WERI-Rb-1 (cell line): ENCODE measurements at regions not wholly inside any gene's neighbourhood (a gene's known extent, or its start where the extent isn't known, plus 50 kb on each side); places are given as distances from the start of the nearest gene placed in this dataset.

Experiments used
- DNase-seq: peaks from one replicate; pipeline ENCODE4 v3.0.0-alpha.2; 2020
- H3K27ac ChIP-seq: fragments of 250-450 bp; sonication (Bioruptor Pico); 2 replicates; pipeline ENCODE4 v1.5.1; 2020; ENCODE audit warnings: mild to moderate bottlenecking, moderate library complexity
- H3K27me3 ChIP-seq: fragments of 250-450 bp; sonication (Bioruptor Pico); 2 replicates; pipeline ENCODE4 v1.5.1; 2021; ENCODE audit warnings: mild to moderate bottlenecking, low read depth, moderate library complexity; ENCODE audit not compliant: insufficient read depth, severe bottlenecking
- H3K36me3 ChIP-seq: fragments of 250-450 bp; sonication (Bioruptor Pico); 2 replicates; pipeline ENCODE4 v1.5.1; 2020; ENCODE audit warnings: mild to moderate bottlenecking, moderate library complexity
- H3K4me3 ChIP-seq: 2 replicates; pipeline ENCODE4 v1.5.1; 2011; ENCODE audit warnings: low read depth, mild to moderate bottlenecking, control low read depth, low read length
- H3K9me3 ChIP-seq: fragments of 250-450 bp; sonication (Bioruptor Pico); 2 replicates; pipeline ENCODE4 v1.5.1; 2021; ENCODE audit warnings: mild to moderate bottlenecking, moderate library complexity; ENCODE audit not compliant: severe bottlenecking
- TF ChIP-seq, protein P1 (sequence below): IDR thresholded peaks from 2 replicates; pipeline ENCODE4 v1.5.1; 2011; ENCODE audit warnings: low read depth, mild to moderate bottlenecking, control low read depth, inconsistent platforms, low read length

DNA sequence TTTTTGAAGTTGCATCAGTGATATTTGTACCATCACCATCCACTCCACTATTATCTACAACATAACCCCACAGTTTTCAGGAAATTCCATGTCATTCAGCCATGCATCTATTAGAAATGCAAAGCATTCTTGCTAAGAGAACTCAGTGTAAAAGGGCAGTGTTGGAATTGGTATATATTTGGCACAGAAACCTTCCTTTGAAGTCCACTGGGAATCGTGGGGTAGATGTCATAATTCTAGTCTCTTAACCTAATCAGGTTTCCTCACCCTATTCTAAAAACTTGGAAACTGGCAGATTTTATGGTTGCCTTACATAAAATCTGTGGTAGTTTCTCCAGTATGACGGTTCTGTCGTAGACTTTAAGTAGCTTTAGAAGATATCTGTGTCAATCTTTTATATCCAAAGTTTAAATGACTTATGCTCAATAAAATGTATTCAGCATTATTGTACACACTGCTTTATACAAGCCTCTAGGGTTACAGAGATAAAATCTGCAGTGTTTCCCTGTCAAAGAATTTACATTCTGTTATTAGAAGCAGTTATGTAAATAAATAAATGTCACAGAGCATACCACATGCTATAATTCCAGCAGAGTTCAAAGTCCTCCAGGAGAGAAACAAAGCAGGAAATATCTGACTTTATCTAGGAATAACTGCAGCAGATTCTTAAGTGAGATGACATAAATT, 704.4 kb upstream of the CELF2 start:
- Histone ChIP-seq H3K9me3 (no peaks in the 10 kb centered on the region), H3K27me3 (no peaks in the 10 kb centered on the region), H3K36me3 (no peaks in the 10 kb centered on the region), H3K4me3 (no peak overlapping the region), H3K27ac (no peak overlapping the region)
- no peak for DNase-seq
- TF ChIP-seq, protein P1, sequence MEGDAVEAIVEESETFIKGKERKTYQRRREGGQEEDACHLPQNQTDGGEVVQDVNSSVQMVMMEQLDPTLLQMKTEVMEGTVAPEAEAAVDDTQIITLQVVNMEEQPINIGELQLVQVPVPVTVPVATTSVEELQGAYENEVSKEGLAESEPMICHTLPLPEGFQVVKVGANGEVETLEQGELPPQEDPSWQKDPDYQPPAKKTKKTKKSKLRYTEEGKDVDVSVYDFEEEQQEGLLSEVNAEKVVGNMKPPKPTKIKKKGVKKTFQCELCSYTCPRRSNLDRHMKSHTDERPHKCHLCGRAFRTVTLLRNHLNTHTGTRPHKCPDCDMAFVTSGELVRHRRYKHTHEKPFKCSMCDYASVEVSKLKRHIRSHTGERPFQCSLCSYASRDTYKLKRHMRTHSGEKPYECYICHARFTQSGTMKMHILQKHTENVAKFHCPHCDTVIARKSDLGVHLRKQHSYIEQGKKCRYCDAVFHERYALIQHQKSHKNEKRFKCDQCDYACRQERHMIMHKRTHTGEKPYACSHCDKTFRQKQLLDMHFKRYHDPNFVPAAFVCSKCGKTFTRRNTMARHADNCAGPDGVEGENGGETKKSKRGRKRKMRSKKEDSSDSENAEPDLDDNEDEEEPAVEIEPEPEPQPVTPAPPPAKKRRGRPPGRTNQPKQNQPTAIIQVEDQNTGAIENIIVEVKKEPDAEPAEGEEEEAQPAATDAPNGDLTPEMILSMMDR = no peak

DNA sequence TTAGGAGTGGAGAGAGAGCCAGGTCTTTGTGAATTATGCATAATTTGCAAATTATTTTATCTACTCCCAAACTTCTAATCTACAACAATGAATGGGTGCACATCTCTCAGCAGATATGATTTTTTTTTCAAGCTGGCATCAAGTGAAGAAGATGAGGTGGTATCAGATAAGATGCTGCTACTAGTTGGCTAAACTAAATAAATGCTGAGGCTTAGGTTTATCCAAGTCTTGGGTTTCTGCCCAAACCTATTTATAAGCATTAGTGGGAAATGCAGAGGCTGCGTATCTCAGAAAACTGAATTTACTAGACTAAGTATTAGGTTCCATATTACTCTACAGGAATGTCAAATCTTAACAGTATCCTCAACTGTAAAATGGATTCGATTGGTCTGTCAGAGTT, 703.0 kb upstream of the CELF2 start:
- DNase-seq = no peak
- Histone ChIP-seq H3K9me3 (no peaks in the 10 kb centered on the region), H3K4me3 (no peak overlapping the region), H3K27me3 (no peaks in the 10 kb centered on the region), H3K36me3 (no peaks in the 10 kb centered on the region), H3K27ac (no peak overlapping the region)
- TF ChIP-seq, protein P1 = no peak

DNA sequence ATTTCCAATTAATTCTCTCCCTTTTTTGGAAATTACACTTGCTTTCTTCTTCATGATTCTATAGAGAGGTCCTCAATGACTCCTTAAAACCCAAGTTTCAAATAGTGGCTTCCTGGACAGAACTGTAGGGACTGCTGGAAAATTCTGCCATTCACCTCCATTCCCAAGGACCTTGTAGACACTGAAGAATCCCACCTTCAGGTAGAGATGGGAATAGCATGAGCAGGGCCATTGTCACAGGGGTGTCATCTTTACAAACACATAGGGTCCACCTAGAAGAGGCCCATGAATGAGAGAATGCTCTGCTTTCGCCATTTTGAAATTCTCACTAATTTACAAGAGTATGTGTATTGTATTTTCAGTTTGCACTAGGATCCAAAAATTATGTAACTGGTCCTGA, 701.7 kb upstream of the CELF2 start:
- DNase-seq = no peak
- TF ChIP-seq, protein P1 = no peak
- H3K9me3 ChIP-seq = no peaks in the 10 kb centered on the region
- H3K27me3 ChIP-seq = no peaks in the 10 kb centered on the region
- no peak overlapping the region for H3K27ac ChIP-seq
- no peaks in the 10 kb centered on the region for H3K36me3 ChIP-seq
- H3K4me3 ChIP-seq = no peak overlapping the region

DNA sequence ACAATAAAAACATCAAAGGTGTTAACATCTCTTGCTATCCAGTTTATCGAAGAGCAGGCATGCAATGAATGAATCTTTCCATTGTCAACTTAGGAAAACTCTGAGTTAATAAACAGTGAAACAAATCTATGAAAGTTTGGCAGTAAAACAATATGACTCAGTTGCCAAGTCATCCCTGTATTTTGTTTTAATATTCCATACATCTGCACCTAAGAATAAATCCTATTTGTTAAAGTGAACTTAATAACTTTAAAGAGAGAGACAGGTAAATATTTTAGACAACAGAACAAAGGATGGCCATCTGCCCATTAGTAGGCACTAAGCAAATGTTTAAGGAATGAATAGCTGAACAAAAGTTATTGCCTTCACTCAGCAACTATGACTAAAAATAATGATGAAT, 700.5 kb upstream of the CELF2 start:
- Histone ChIP-seq H3K4me3 (no peak overlapping the region), H3K27me3 (no peaks in the 10 kb centered on the region), H3K9me3 (no peaks in the 10 kb centered on the region), H3K36me3 (no peaks in the 10 kb centered on the region), H3K27ac (no peak overlapping the region)
- DNase-seq = no peak
- TF ChIP-seq, protein P1 = no peak

DNA sequence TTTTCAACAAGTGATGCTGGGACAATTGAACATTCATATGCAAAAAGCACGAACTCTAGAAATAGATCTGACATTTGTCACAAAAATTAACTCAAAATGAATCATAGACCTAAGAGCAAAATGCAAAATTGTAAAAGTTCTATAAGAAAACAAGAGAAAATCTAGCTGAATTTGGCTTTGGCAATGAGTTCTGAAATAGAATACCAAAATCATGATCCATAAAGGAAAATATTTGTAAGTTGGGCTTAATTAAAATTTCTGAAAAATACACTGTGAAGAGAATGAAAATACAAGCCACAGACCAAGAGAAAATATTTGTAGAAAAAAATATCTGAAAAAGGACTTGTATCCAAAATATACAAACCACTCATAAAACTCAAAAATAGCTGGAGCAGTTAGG, 698.8 kb upstream of the CELF2 start:
- H3K27me3 ChIP-seq = no peaks in the 10 kb centered on the region
- H3K9me3 ChIP-seq = no peaks in the 10 kb centered on the region
- no peak overlapping the region for H3K27ac ChIP-seq
- TF ChIP-seq, protein P1 = no peak
- DNase-seq = no peak
- H3K4me3 ChIP-seq = no peak overlapping the region
- H3K36me3 ChIP-seq = no peaks in the 10 kb centered on the region

DNA sequence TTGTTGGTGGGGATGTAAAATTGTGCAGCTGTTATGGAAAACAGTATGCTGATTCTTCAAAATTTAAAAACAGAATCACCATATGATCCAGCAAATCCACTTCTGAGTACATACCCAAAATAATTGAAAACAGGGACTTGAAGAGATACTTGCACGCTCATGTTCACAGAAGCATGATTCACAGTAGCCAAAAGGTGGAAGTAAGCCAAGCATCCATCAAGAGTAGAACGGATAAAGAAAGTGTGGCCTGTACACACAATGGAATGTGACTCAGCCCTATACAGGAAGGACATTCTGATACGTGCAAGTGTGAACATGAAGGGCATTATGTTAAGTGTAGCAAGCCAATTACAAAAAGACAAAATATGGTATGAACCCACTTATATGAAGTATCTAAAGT, 696.7 kb upstream of the CELF2 start:
- TF ChIP-seq, protein P1 = no peak
- no peaks in the 10 kb centered on the region for H3K9me3 ChIP-seq
- no peak overlapping the region for H3K27ac ChIP-seq
- no peak for DNase-seq
- no peak overlapping the region for H3K4me3 ChIP-seq
- no peaks in the 10 kb centered on the region for H3K36me3 ChIP-seq
- H3K27me3 ChIP-seq = no peaks in the 10 kb centered on the region
